ENCODE measurements at regions not wholly inside any gene's neighbourhood (a gene's known extent, or its start where the extent isn't known, plus 50 kb on each side); places are given as distances from the start of the nearest gene placed in this dataset.
A peak's percentile ranks its signal among the peaks of the same experiment; 100 is the strongest.

DNA sequence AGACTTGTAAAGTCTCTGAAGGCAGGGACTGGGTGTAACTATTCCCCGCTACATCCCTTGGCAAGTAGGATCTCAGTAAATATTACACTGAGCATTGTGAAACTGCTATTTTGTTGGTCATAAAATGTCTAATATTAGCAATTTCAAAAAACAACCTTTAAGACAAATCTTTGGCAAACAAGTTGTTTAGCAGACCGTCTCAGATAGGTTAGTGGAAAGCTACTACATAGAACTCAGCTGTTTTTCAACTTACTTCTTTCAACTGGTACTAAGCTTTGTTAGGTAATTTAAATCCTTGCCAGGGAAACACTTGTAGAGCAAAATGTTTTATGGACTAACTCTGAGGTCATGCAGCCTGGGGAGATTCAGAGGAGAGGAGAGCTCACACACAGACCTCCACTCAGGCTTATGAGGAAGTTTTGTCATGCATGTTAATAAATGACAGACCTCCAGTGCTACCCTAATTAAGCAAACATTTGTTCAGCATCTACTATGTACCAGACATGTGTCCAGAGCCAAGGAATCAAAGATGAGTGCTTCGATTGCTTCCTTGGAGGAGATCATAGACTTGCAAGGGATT is 61.6 kb upstream of the STAC start:
- H3K4me1 ChIP-seq (ENCODE audit: insufficient read depth) = no peaks in the 10 kb centered on the region
- H4K20me1 ChIP-seq (ENCODE audit: insufficient read depth, poor library complexity, severe bottlenecking) = no peaks in the 10 kb centered on the region
- no peak overlapping the region for H2AFZ ChIP-seq
- H3K4me2 ChIP-seq = no peak overlapping the region
- 49% methylated on average over 3 of the region's 3 CpGs for WGBS (ENCODE audit: low lambda C conversion rate, missing lambda C conversion rate)
- no peaks in the 10 kb centered on the region for H3K36me3 ChIP-seq (replicated peaks; ENCODE audit: insufficient read depth, low read depth)
- no peaks in the 10 kb centered on the region for H3K9me3 ChIP-seq (ENCODE audit: low read depth)
- peak; percentile 21 for DNase-seq (ENCODE audit: low spot score)
- H3K4me3 ChIP-seq = no peak overlapping the region
- H3K27me3 ChIP-seq = no peaks in the 10 kb centered on the region
- H3K9me2 ChIP-seq (replicated peaks; ENCODE audit: insufficient read depth) = no peaks in the 10 kb centered on the region
- H3K27ac ChIP-seq = no peak overlapping the region
- H3K79me2 ChIP-seq = no peaks in the 10 kb centered on the region
- TF ChIP-seq EZH2 (IDR thresholded peaks at IDR 0.05; ENCODE audit: borderline replicate concordance) (no peak), EZH2phosphoT487 (IDR thresholded peaks at IDR 0.05; ENCODE audit: low read depth, severe bottlenecking, unreplicated experiment) (no peak)
- TF ChIP-seq, protein P1, sequence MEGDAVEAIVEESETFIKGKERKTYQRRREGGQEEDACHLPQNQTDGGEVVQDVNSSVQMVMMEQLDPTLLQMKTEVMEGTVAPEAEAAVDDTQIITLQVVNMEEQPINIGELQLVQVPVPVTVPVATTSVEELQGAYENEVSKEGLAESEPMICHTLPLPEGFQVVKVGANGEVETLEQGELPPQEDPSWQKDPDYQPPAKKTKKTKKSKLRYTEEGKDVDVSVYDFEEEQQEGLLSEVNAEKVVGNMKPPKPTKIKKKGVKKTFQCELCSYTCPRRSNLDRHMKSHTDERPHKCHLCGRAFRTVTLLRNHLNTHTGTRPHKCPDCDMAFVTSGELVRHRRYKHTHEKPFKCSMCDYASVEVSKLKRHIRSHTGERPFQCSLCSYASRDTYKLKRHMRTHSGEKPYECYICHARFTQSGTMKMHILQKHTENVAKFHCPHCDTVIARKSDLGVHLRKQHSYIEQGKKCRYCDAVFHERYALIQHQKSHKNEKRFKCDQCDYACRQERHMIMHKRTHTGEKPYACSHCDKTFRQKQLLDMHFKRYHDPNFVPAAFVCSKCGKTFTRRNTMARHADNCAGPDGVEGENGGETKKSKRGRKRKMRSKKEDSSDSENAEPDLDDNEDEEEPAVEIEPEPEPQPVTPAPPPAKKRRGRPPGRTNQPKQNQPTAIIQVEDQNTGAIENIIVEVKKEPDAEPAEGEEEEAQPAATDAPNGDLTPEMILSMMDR (IDR thresholded peaks at IDR 0.05; ENCODE audit: poor library complexity) = no peak

DNA sequence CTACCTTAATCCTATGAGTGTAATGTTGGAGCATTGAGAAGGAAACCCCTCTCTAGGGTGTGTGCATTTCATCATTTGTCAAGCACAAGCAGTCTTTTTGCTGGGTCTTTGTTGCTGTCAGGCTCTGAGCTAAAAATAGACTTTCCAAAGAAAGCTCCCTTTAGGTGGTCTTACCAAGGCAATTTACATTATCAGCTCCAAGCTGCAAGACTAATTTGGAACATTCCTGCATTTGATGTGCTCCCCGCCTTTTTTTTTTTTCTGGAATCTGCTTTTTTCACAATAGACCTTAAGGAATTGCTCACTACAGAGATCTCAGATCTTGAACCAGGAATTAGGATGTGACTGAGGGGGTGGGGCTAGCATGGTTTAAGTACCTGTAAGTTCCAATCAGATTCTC is 60.6 kb upstream of the STAC start:
- H3K79me2 ChIP-seq = no peaks in the 10 kb centered on the region
- H3K9me2 ChIP-seq (replicated peaks; ENCODE audit: insufficient read depth) = no peaks in the 10 kb centered on the region
- no peak overlapping the region for H3K4me3 ChIP-seq
- no peak for TF ChIP-seq EZH2phosphoT487 (IDR thresholded peaks at IDR 0.05; ENCODE audit: low read depth, severe bottlenecking, unreplicated experiment)
- TF ChIP-seq, protein P1 (IDR thresholded peaks at IDR 0.05; ENCODE audit: poor library complexity) = no peak
- no peak for TF ChIP-seq EZH2 (IDR thresholded peaks at IDR 0.05; ENCODE audit: borderline replicate concordance)
- WGBS (ENCODE audit: low lambda C conversion rate, missing lambda C conversion rate) = 23% methylated on average over 1 of the region's 1 CpG
- H3K4me1 ChIP-seq (ENCODE audit: insufficient read depth) = no peaks in the 10 kb centered on the region
- H3K27me3 ChIP-seq = no peaks in the 10 kb centered on the region
- no peaks in the 10 kb centered on the region for H4K20me1 ChIP-seq (ENCODE audit: insufficient read depth, poor library complexity, severe bottlenecking)
- H3K9me3 ChIP-seq (ENCODE audit: low read depth) = no peaks in the 10 kb centered on the region
- no peaks in the 10 kb centered on the region for H3K36me3 ChIP-seq (replicated peaks; ENCODE audit: insufficient read depth, low read depth)
- no peak overlapping the region for H3K27ac ChIP-seq
- no peak overlapping the region for H3K4me2 ChIP-seq
- H2AFZ ChIP-seq = no peak overlapping the region
- DNase-seq (ENCODE audit: low spot score) = no peak

Data from hepatocyte (in vitro differentiated cells).